GM19035 (cell line): ENCODE measurements at regions not wholly inside any gene's neighbourhood (a gene's known extent, or its start where the extent isn't known, plus 50 kb on each side); places are given as distances from the start of the nearest gene placed in this dataset.

Experiments used
- ATAC-seq: cut with Tn5 transposase; IDR thresholded peaks from one replicate; pipeline ENCODE4 v1.9.1; 2021; ENCODE audit not compliant: unreplicated experiment

- no peak for ATAC-seq
Observed at GRCh38 chr4:127579821-127580220, 52.9 kb upstream of the INTU start.

DNA sequence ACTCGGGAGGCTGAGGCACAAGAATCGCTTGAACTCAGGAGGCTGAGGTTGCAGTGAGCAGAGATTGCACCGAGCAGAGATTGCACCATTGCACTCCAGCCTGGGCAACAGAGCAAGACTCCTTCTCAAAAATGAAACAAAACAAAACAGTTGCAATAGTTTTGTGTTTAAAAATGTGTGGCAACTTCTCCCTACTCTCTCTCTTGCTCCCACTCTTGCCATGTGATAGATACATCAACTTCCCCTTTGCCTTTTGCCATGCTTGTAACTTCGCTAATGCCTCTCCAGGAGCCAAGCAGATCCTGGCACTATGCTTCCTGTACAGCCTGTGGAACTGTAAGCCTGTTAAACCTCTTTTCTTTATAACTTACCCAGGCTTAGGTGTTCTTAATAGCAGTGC, 52.5 kb upstream of the INTU start:
- ATAC-seq, result no peak

DNA sequence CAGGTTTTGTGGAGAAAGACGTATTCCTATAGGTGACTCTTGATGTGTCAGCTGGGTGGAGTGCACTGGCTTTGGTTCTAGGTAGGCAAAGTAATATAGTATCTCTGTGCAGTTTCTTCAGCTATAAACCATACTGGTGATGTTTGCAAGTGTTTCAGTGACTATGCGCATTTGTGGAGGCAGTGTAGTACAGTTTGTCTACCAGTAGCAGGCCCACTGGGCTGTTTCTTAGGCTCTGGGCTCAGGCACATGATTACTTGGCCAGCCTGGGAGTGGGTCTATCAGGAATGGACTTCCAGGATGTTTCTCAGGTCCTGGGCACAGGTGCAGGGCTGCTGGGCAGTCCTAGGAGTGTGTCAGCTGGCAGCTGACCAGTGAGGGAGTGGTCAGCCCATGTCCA, 51.9 kb upstream of the INTU start:
- no peak for ATAC-seq
